ENCODE measurements at regions not wholly inside any gene's neighbourhood (a gene's known extent, or its start where the extent isn't known, plus 50 kb on each side); places are given as distances from the start of the nearest gene placed in this dataset.

DNA sequence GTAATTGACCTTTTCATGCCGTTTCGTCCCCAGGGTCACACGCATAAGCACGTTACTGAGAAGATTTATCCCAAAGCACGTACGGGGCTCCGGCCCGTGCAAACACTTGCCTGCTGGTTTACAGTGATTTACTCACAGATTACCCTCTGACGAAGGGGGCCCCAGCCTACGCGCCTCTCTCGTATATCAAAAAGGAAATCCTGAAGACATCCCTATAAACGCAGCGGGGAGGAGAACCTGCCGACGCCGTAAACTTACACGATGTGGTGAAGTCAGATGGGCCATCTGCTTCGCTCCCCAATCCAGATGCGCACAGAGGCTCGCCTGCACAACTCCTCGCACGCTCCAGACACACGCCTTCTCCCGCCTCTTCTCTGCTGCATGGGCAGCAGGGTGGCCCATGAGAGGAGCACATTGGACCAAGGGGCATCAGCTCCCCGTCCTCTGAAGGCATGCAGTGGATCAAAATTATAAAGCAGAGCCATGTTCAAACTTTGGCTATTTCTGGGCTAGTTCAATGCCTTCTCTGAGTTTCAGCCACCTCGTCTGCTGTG lies 123.6 kb downstream of the MN1 start:
- Histone ChIP-seq H3K36me3 (ENCODE audit: insufficient read depth, low read length) (no peaks in the 10 kb centered on the region), H3K27me3 (ENCODE audit: insufficient read depth, low read length) (no peaks in the 10 kb centered on the region), H3K27ac (ENCODE audit: low read depth, low read length) (no peak overlapping the region), H3K79me2 (ENCODE audit: control insufficient read depth, insufficient read depth, low read length, unreplicated experiment) (no peaks in the 10 kb centered on the region), H2AFZ (ENCODE audit: low read length, unreplicated experiment) (no peak overlapping the region), H3K4me1 (ENCODE audit: control insufficient read depth, insufficient read depth, low read length, unreplicated experiment) (no peaks in the 10 kb centered on the region), H3K4me3 (ENCODE audit: low read depth, low read length) (no peak overlapping the region)

DNA sequence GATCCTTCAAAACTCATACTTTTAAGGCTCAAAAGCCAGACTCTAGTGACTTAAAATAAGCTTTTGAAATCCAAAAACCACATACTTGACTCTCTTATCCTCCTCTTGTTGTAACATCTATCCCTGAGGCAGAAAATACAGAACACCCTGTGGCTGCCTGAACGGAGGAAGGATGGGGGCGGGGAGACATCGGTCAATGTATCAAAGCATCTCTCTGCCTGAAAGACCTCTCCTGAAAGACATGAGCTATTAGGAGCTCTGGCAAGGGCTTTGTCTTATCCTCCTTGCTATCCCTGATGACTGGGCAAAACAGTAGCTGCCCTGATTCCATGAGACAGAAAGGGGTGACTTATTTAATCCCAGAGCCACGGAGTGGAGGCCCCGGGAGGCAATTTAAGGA lies 122.4 kb downstream of the MN1 start:
- Histone ChIP-seq H3K36me3 (ENCODE audit: insufficient read depth, low read length) (no peaks in the 10 kb centered on the region), H3K27me3 (ENCODE audit: insufficient read depth, low read length) (no peaks in the 10 kb centered on the region), H2AFZ (ENCODE audit: low read length, unreplicated experiment) (no peak overlapping the region), H3K4me3 (ENCODE audit: low read depth, low read length) (no peak overlapping the region), H3K4me1 (ENCODE audit: control insufficient read depth, insufficient read depth, low read length, unreplicated experiment) (no peaks in the 10 kb centered on the region), H3K79me2 (ENCODE audit: control insufficient read depth, insufficient read depth, low read length, unreplicated experiment) (no peaks in the 10 kb centered on the region), H3K27ac (ENCODE audit: low read depth, low read length) (no peak overlapping the region)

DNA sequence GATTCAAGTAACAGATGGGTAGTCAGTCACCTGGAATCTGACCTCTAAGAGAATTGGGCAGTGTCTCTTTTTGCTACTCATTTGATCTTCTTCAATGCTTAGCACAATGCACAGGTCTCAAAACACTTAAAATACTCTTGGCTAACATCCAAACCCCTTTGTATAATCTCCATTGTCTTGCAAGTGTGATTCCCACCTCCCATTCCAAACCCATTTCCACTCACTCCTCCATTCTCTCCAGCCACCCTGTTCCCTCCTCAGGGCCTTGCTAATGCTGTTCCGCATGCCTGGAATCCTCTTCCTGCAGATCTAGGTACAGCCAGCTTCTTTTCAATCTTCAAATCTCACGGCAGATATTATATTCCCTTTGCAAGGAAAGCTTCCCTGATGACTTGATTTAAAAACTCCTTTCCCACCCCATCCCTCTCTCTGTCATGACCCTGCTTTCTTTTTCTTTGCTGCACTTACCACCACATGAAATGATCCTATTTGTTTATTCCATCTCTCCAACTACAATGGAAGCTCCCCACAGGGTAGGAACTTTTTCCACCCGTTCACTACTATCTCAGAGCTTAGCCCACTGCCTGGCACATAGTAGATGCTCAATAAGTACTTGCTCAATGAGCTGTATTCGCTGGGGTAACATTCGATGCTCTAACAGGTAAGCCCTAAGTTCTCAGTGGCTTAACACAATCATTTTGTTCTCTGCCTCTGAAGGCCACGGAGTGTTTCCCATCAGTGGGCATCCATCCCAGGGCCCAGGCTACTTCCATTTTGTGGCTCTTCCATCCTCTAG lies 121.7 kb downstream of the MN1 start:
- no peak overlapping the region for H2AFZ ChIP-seq (ENCODE audit: low read length, unreplicated experiment)
- no peaks in the 10 kb centered on the region for H3K36me3 ChIP-seq (ENCODE audit: insufficient read depth, low read length)
- H3K79me2 ChIP-seq (ENCODE audit: control insufficient read depth, insufficient read depth, low read length, unreplicated experiment), result no peaks in the 10 kb centered on the region
- H3K27ac ChIP-seq (ENCODE audit: low read depth, low read length), result no peak overlapping the region
- H3K4me3 ChIP-seq (ENCODE audit: low read depth, low read length), result no peak overlapping the region
- no peaks in the 10 kb centered on the region for H3K27me3 ChIP-seq (ENCODE audit: insufficient read depth, low read length)
- H3K4me1 ChIP-seq (ENCODE audit: control insufficient read depth, insufficient read depth, low read length, unreplicated experiment), result no peaks in the 10 kb centered on the region

DNA sequence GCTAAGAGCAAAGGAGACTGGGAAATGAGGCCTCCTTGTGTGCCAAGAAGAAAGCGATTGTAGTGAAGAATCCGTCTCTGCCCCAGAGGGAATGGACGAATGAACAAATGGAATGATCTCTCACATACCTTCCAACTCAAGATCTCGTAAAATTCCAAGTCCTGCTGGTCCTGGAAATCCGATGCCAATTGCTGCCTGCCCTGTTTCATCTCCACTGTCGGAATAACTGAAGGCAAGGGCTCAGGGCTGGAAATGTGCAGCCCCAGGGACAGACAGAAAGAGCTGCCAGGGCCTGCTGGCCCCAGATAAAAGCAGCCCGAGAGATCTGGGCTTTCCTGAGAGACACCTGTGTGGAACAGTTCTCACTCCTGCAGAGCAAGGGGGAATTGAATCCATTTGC lies 120.9 kb downstream of the MN1 start:
- Histone ChIP-seq H2AFZ (ENCODE audit: low read length, unreplicated experiment) (no peak overlapping the region), H3K36me3 (ENCODE audit: insufficient read depth, low read length) (no peaks in the 10 kb centered on the region), H3K27me3 (ENCODE audit: insufficient read depth, low read length) (no peaks in the 10 kb centered on the region), H3K4me3 (ENCODE audit: low read depth, low read length) (no peak overlapping the region), H3K27ac (ENCODE audit: low read depth, low read length) (no peak overlapping the region), H3K4me1 (ENCODE audit: control insufficient read depth, insufficient read depth, low read length, unreplicated experiment) (no peaks in the 10 kb centered on the region), H3K79me2 (ENCODE audit: control insufficient read depth, insufficient read depth, low read length, unreplicated experiment) (no peaks in the 10 kb centered on the region)

DNA sequence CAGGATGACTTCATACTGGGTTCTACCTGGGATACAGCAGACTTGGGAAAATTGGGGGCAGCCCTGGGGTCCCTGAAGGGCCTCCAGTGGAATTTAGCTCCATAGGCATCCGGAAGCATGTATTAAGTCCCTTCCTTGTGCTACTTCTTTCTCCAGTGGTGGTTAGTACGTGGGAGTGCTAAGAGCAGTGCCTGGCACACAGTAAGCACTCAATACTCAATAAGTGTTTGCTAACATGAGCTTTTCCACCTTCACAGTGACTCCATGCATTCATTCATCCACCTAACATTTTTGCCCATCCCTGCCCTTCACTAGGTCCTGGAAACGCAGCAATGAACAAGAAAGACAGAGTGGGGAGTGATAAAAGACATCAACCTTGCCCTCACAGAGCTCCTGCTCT lies 120.5 kb downstream of the MN1 start:
- Histone ChIP-seq H3K4me3 (ENCODE audit: low read depth, low read length) (no peak overlapping the region), H3K79me2 (ENCODE audit: control insufficient read depth, insufficient read depth, low read length, unreplicated experiment) (no peaks in the 10 kb centered on the region), H3K4me1 (ENCODE audit: control insufficient read depth, insufficient read depth, low read length, unreplicated experiment) (peaks cover under 1% of the 10 kb centered on the region), H3K27me3 (ENCODE audit: insufficient read depth, low read length) (no peaks in the 10 kb centered on the region), H3K27ac (ENCODE audit: low read depth, low read length) (no peak overlapping the region), H2AFZ (ENCODE audit: low read length, unreplicated experiment) (no peak overlapping the region), H3K36me3 (ENCODE audit: insufficient read depth, low read length) (no peaks in the 10 kb centered on the region)

DNA sequence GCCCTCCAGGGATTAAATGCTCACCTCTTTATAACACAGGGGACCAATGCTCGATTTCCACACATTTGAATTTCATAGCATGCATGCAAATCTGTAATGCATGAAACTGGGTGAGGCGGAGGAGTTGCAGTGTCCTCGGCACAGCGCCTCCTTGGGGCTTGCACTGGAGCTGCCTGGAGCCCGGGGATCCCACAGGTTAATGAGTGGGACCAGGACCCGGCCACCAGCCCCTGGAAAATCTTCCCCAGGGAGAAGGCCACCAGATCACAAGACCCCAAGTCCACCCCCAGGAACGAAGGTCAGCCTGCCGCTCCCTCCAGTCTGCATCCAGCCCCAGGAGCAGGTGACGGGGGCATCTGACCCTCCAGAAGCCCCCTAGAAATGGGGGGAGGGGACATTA lies 119.1 kb downstream of the MN1 start:
- no peak overlapping the region for H3K4me3 ChIP-seq (ENCODE audit: low read depth, low read length)
- no peak overlapping the region for H3K27ac ChIP-seq (ENCODE audit: low read depth, low read length)
- H3K79me2 ChIP-seq (ENCODE audit: control insufficient read depth, insufficient read depth, low read length, unreplicated experiment), result no peaks in the 10 kb centered on the region
- H3K27me3 ChIP-seq (ENCODE audit: insufficient read depth, low read length), result no peaks in the 10 kb centered on the region
- no peak overlapping the region for H2AFZ ChIP-seq (ENCODE audit: low read length, unreplicated experiment)
- no peaks in the 10 kb centered on the region for H3K36me3 ChIP-seq (ENCODE audit: insufficient read depth, low read length)
- H3K4me1 ChIP-seq (ENCODE audit: control insufficient read depth, insufficient read depth, low read length, unreplicated experiment), result peaks cover 11% of the 10 kb centered on the region

DNA sequence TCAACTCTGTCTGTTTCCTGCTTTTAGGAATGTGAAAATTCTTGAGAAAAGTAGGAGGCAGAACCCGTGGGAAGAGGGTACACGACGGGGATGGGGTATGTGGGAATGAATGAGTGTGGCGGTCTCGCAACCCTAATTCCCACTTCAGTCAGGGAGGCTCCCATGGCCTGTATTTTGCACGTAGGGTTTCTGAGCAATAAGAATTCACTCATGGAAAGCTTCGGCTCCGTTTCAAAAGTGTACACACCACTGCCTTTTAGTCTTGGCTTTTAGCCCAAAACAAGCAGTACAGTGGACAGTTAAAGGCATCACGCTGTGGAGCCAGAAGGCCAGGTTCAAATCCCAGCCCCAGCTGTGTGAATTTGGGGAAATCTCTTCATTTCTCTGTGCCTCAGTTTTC lies 116.7 kb downstream of the MN1 start:
- no peak overlapping the region for H2AFZ ChIP-seq (ENCODE audit: low read length, unreplicated experiment)
- H3K27me3 ChIP-seq (ENCODE audit: insufficient read depth, low read length), result no peaks in the 10 kb centered on the region
- peaks cover 11% of the 10 kb centered on the region for H3K4me1 ChIP-seq (ENCODE audit: control insufficient read depth, insufficient read depth, low read length, unreplicated experiment)
- H3K4me3 ChIP-seq (ENCODE audit: low read depth, low read length), result no peak overlapping the region
- no peak overlapping the region for H3K27ac ChIP-seq (ENCODE audit: low read depth, low read length)
- no peaks in the 10 kb centered on the region for H3K36me3 ChIP-seq (ENCODE audit: insufficient read depth, low read length)
- no peaks in the 10 kb centered on the region for H3K79me2 ChIP-seq (ENCODE audit: control insufficient read depth, insufficient read depth, low read length, unreplicated experiment)

DNA sequence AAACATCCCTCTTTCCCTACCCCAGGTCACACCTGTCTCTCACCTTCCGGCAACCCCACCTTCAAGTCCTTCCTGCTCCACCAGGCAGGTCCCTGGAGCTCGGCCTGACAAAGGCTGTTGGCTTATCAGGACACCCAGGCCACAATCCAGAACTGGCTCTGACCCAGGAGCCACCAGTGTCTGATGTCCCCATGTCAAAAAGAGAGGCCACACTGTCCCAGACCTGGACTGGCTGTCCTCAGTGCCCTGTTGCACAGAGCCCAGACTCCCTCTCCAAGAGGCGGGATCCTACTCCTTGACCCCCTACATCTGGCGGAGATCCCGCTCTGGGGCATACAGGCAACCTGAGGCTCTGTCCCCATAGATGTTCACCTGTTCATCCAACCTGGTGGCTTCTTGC lies 116.0 kb downstream of the MN1 start:
- Histone ChIP-seq H2AFZ (ENCODE audit: low read length, unreplicated experiment) (no peak overlapping the region), H3K36me3 (ENCODE audit: insufficient read depth, low read length) (no peaks in the 10 kb centered on the region), H3K27me3 (ENCODE audit: insufficient read depth, low read length) (no peaks in the 10 kb centered on the region), H3K27ac (ENCODE audit: low read depth, low read length) (no peak overlapping the region), H3K79me2 (ENCODE audit: control insufficient read depth, insufficient read depth, low read length, unreplicated experiment) (no peaks in the 10 kb centered on the region), H3K4me1 (ENCODE audit: control insufficient read depth, insufficient read depth, low read length, unreplicated experiment) (peaks cover 11% of the 10 kb centered on the region), H3K4me3 (ENCODE audit: low read depth, low read length) (no peak overlapping the region)

DNA sequence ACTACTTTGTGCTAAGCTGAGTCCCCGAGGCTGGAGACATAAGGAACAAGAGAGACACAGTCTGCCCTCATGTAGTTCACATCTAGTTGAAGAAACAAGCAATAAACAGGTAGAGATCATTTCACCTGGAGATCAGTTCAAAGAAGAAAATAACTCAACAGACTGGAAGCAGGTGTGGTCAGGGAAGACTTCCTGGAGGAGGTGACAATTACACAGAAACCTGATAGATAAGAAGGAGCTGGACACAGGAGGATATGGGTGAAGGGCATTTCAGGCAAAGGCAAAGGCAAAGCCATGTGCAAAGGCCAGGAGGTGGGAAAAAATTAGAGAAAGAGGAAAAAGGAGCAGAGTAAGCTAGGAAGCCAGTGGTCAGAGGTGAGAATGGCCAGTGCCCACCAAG lies 115.6 kb downstream of the MN1 start:
- no peaks in the 10 kb centered on the region for H3K27me3 ChIP-seq (ENCODE audit: insufficient read depth, low read length)
- H3K36me3 ChIP-seq (ENCODE audit: insufficient read depth, low read length), result no peaks in the 10 kb centered on the region
- H3K4me3 ChIP-seq (ENCODE audit: low read depth, low read length), result no peak overlapping the region
- peak overlapping the region; percentile 54; the same call in 1 of the 2 replicates for H3K27ac ChIP-seq (ENCODE audit: low read depth, low read length)
- no peak overlapping the region for H2AFZ ChIP-seq (ENCODE audit: low read length, unreplicated experiment)
- H3K4me1 ChIP-seq (ENCODE audit: control insufficient read depth, insufficient read depth, low read length, unreplicated experiment), result peaks cover 11% of the 10 kb centered on the region
- H3K79me2 ChIP-seq (ENCODE audit: control insufficient read depth, insufficient read depth, low read length, unreplicated experiment), result no peaks in the 10 kb centered on the region

DNA sequence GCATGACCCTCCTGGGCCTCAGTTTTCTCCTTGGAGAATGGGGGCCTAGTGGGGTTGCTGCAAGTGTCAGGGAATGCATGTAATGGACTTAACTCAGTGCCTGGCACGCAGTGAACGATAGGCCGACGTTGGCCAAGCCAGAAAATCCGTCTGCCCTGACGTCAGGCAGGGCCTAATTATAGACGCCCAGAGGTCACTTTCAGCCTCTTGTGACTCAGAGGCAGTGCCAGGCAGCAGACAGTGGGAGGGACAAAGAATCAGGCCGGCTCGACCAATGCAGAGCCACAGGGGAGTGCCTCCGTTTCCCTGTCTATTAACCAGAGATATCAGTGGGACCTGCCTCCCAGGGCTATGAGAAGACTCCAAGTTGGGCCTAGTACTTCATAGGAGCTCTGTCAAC lies 115.0 kb downstream of the MN1 start:
- no peak overlapping the region for H3K4me3 ChIP-seq (ENCODE audit: low read depth, low read length)
- H3K79me2 ChIP-seq (ENCODE audit: control insufficient read depth, insufficient read depth, low read length, unreplicated experiment), result no peaks in the 10 kb centered on the region
- no peaks in the 10 kb centered on the region for H3K27me3 ChIP-seq (ENCODE audit: insufficient read depth, low read length)
- H2AFZ ChIP-seq (ENCODE audit: low read length, unreplicated experiment), result peak overlapping the region; percentile 18
- H3K4me1 ChIP-seq (ENCODE audit: control insufficient read depth, insufficient read depth, low read length, unreplicated experiment), result peaks cover 11% of the 10 kb centered on the region
- H3K36me3 ChIP-seq (ENCODE audit: insufficient read depth, low read length), result no peaks in the 10 kb centered on the region
- peak overlapping the region; percentile 77 for H3K27ac ChIP-seq (ENCODE audit: low read depth, low read length)

DNA sequence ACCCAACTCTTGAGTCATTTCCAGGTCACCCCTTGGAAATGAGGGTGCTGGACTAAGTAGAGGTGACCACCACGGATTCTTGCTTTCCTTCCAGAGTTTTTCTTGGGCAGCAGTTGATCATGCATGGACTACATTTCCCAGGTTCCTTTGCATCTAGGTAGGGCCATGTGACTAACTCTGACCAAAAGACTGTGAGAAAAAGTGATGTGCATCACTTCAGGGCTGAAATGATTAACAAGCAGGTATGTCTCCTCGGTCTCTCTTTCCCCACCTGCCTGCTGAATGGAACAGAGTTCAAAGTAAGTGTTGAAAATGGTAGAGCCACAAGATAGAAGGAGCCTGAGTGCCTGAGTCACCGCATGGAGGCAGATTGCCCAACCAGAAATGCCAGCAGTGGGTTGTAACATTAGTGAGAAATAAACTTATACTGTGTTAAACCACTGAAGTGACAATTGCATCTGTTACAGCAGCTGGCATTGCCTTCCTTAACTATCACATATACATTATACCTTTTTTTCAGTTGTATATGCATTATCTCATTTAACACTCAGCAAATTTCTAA lies 113.5 kb downstream of the MN1 start:
- no peaks in the 10 kb centered on the region for H3K79me2 ChIP-seq (ENCODE audit: control insufficient read depth, insufficient read depth, low read length, unreplicated experiment)
- H3K27me3 ChIP-seq (ENCODE audit: insufficient read depth, low read length), result no peaks in the 10 kb centered on the region
- no peak overlapping the region for H2AFZ ChIP-seq (ENCODE audit: low read length, unreplicated experiment)
- H3K4me3 ChIP-seq (ENCODE audit: low read depth, low read length), result no peak overlapping the region
- H3K27ac ChIP-seq (ENCODE audit: low read depth, low read length), result no peak overlapping the region
- H3K36me3 ChIP-seq (ENCODE audit: insufficient read depth, low read length), result no peaks in the 10 kb centered on the region
- peaks cover 11% of the 10 kb centered on the region for H3K4me1 ChIP-seq (ENCODE audit: control insufficient read depth, insufficient read depth, low read length, unreplicated experiment)
